Body of pancreas (tissue), 4 donors: ENCODE measurements at regions not wholly inside any gene's neighbourhood (a gene's known extent, or its start where the extent isn't known, plus 50 kb on each side); places are given as distances from the start of the nearest gene placed in this dataset.

Experiments used
- CTCF ChIP-seq, 7 experiments: fragments of 450-650 bp in 4 of 7; fragments of 200-600 bp in 3 of 7; sonication (generic) in 3 of 7; IDR thresholded peaks; one replicate each; pipeline ENCODE4 v1.5.1; 2016 to 2019; ENCODE audit warnings: antibody characterized with exemption in 7 of 7
- POLR2A ChIP-seq, 3 donors: fragments of 450-650 bp; IDR thresholded peaks; one replicate each; pipeline ENCODE4 v1.6.1; 2016; ENCODE audit warnings: antibody characterized with exemption in 3 of 3, mild to moderate bottlenecking in 2 of 3

DNA sequence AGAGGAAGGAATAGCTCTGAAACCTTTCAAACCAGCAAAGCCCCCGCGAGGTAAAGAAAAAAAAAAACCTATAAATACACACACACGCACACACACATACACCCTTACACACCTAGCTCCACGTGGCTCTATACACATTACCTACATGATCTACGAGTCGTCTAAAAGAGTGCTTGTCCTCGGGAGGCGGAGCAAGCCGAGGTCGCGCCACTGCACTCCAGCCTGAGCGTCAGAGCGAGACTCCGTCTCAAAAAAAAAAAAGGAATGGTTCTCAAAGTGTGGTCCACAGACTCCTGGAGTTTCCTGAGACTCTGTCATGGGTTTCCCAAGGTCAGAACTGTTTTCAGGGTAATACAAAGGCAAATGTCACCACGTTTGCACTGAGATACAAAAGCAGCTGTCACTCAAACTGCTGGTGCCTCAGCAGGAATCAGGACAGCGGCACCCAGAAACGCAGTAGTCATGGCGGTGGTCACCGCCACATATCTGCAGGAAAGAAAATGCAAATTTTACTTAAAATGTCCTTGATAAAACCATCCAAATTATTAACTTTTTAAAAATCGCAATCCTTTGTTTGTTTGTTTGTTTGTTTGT is 130.0 kb upstream of the GPC1 start:
- TF ChIP-seq CTCF (IDR thresholded peaks at IDR 0.05) (no peak), POLR2A (IDR thresholded peaks at IDR 0.05) (no peak)
